HG02943 (cell line): ENCODE measurements at regions not wholly inside any gene's neighbourhood (a gene's known extent, or its start where the extent isn't known, plus 50 kb on each side); places are given as distances from the start of the nearest gene placed in this dataset.
"Not testable (repeated sequence)": the region's sequence is repeated elsewhere in the genome, so short reads cannot be mapped to it uniquely, and the experiment has no call there.

Experiments used
- ATAC-seq: cut with Tn5 transposase; IDR thresholded peaks from one replicate; pipeline ENCODE4 v1.9.1; 2021; ENCODE audit warnings: mild to moderate bottlenecking, low read depth, moderate library complexity; ENCODE audit not compliant: unreplicated experiment

DNA sequence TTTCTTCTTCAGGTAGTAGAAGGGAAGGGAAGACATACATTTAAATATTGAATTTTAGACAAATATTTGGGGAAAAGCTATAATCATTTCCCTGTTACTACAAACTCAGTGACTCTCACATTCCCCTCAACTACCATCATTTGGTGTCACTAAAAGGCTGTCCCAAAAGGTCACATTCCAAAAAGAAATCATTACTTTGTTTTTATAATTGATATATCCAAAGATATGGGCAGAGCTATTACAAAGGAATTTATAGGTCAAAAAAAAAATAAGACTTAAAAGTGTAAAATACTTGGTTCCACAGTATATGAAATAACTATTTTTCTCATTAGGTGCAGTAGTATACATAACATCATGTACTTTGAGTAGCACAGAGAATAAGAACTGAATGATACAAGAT is 751.4 kb downstream of the KCNA4 start:
- no peak for ATAC-seq

DNA sequence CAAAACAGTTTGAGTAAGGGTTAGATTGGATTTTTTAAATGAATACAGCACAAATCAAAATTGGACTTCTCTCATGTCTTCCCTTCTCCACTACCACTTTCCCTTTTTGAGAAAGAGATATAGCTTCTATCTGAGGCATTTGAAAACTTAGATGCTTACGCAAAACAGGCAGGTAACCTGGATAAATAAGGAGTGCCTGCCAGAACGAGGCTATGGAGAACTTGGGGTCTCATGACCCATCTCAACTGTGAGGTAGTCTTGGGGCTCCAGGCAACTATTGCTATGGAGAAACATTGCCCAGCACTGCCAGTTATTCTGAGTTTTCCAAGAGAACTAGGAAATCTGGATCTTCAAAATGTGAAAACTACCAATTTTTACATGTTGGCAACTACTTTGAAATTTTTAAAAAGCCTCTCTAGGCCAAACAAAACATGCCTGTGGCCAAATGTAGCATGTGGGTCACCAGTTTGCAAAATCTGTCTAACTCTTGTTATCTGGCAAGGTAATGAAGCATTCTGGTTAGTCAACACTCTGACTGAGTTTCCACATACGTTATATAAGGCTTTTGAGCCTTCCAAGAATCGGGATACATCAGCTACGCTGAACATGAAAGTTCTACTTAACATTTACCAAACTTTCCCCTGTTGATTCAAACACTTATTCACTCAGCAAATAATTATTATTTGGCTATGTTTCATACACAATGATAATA is 752.7 kb downstream of the KCNA4 start:
- no peak for ATAC-seq

DNA sequence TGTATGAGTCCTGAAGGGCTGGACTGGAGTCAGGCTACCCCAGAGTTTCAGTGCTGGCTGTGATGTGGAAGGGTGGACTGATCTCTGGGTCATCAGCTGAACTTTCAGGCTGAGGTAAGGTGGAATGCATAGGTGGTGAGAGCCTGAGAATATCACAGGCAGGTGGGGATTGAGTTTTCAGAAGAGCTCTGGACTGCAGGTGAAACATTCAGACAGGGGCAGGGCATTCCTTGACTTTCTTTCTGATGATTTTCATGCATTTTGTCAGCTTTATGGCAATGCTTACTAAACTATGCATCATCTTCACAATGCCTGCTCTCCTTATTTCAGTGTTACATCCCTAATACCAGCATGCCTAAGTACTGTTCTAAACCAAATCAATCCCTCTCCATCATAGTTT is 755.0 kb downstream of the KCNA4 start:
- ATAC-seq = no peak

DNA sequence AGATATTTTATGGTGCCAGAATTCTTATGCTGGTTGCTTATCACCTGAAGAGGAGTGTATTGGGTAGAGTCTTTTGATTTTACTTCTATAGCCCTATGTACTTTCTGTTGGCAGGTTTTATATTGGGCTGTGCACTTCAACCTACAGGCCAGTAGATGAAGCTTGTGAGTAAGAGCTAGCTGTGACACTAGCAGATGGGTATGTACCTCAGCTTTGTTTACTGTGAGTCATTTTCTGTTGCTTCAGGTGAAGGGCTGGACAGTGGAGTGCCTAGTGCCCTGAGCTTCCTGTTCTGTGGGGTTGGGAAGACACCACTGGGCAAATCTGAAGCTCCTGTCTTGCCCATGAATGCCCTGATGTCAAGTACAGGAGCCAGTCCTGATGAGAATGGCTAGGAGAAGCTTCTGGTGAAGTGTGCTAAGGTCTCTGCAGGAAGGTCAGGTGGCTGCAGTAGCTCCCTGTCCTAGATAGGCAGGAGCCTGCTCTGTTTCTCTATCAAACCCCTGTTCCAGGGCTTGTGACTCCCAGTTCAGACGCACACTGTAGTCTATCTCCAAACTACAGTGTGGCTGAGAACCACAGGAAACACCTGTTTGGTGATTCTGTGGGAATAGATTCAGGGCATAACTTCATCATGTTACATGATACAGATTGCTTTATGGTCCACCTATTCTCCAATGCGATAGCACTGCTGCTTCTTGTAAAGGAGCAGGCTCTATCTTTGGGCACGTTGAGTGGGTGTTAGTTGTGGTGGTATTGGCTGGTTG is 755.7 kb downstream of the KCNA4 start:
- ATAC-seq = no peak

DNA sequence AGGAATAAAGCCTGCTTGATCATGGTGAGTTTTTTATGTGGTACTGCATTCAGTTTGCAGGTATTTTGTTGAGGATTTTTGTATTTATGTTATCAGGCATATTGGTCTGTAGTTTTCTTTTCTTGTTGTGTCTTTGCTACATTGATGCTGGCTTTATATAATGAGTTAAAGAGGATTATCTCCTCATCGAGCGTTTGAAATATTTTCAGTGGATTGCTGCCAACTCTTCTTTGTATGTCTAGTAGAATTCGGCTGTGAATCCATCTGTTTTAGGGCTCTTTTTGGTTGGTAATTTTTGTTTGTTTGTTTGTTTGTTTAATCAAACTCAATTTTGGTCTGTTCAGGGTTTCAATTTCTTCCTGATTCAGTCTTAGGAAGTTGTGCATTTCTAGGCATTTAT is 758.4 kb downstream of the KCNA4 start:
- ATAC-seq = no peak

DNA sequence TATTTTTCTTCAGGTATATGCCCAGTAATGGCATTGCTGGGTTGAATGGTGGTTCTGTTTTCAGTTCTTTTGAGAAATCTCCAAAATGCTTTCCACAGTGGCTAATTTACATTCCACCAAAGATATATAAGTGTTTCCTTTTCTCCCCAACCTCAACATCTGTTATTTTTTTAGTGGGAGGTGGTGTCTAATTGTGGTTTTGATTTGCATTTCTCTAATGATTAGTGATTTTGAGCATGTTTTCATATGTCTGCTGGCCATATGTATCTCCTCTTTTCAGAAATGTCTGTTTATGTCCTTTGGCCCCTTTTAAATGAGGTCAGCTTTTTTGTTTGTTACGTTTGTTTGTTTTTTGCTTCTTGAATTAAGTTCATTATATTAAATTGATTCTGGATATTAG is 760.2 kb downstream of the KCNA4 start:
- peak; percentile 52 for ATAC-seq

DNA sequence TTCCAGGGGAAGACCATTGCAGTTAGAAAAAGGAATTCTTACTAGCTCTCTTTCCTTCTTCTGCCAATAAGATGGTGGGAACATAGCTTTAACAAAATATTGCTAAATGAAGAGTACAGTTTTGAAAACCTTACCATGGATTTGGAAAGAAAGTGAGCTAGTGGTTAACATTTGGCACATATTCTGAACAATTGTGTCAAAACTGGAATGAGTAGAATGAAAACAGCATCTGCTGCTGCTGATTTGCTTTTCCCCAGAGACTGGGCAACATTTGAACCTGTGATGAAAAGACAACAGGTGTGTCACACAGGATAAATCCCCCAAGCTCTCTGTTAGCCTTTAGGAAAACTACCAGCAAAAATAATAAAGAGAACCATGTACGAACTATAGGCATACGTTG is 761.4 kb downstream of the KCNA4 start:
- ATAC-seq = no peak

DNA sequence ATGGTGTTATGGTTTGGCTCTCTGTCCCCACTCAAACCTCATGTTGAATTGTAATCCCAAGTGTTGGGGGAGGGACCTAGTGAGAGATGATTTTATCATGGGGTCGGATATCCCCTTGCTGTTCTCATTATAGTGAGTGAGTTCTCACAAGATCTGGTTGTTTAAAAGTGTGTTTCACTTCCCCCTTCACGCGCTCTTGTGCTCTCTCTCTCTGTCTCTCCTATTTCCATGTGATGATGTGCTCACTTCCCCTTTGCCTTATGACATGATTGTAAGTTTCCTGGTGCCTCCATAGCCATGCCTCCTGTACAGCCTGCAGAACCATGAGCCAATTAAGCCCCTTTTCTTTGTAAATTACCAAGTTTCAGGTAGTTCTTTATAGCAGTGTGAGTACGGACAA is 765.1 kb downstream of the KCNA4 start:
- ATAC-seq = no peak

DNA sequence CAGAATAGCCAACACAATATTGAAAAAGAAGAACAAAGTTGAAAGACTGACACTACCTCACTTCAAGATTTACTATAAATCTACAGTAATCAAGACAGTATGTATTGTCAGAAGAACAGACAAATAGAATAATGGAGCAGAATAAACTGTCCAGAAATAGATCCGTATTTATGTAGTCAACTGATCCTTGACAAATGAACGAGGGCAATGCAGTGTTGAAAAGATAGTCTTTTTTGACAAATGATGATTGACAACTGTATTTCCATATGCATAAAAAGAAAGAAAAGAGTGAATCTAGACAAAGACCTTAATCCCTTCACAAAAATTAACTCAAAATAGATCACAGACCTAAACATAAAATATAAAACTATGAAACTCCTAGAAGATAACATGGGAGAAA is 767.1 kb downstream of the KCNA4 start:
- ATAC-seq = no peak

DNA sequence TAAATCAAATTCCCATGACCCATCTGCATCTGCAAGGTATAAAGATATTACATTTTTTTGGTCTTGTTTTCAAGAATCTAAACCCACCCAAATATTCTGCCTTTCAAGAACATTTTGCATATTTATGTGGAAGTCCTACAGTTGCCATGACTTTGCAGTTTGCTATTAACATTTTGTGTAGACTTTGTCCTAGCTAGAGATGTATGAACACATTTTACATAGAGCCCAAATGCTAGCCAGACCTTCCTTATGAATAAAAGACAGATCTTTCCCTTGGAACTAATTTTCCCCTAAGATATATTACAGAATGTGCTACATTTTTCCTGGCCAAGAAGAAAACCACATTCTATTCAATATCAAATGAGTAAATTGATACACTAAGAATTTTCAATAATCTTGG is 772.5 kb downstream of the KCNA4 start:
- no peak for ATAC-seq

DNA sequence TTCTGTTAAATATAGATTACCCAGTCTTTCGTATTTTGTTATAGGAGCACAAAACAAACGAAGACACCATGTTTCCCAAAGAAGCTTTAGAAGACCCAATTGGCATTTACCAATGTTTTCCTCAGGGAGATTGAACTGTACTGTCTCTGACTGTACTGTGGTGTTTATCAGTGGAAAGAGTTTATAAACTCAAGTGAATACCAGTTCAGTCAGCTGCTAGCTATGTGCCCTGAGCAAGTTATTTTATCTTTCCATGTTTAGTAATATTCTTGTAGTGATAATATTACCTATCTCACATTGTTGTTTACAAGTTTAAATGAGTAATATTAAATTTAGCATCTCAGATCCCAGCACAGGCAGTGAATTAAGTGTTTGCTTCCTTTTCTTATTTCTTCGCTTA is 773.2 kb downstream of the KCNA4 start:
- ATAC-seq = no peak

DNA sequence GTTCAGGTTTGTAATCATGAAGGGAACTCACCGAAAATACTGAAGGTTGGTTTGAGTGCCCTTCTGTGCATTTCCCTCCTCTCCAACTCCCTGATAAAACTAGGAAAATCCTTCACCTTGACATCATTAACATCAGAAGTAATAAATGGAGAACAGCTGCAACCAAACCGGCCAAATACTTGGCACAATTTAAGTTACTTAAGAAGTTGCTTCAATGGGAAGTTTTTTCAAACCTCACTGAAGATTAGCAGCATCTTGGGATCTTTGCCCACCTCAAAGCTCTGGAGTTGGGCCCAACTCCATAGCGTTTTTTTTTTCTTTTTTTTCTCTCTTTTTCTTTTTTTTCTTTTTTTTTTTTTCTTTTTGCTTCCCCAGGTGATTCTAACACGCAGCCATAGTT is 784.8 kb downstream of the KCNA4 start:
- no peak for ATAC-seq

DNA sequence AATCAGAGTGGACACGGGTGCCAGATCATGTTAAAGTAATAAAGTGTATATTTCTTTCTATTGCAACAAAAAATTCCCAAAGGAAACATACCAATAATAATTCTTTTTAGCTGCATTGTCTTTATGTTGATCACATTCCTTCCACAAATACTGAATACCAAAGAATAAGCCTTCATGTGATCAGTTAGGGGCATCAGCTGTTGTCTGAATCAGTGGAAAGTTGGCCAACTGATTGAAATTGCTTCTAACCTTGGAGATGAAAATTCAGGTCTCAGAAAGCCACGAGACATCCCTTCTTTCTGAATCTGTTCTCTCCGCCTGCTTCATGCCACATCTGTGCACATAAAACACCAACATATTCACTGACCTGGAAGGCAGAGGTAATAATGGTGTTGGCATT is 785.2 kb downstream of the KCNA4 start:
- no peak for ATAC-seq

DNA sequence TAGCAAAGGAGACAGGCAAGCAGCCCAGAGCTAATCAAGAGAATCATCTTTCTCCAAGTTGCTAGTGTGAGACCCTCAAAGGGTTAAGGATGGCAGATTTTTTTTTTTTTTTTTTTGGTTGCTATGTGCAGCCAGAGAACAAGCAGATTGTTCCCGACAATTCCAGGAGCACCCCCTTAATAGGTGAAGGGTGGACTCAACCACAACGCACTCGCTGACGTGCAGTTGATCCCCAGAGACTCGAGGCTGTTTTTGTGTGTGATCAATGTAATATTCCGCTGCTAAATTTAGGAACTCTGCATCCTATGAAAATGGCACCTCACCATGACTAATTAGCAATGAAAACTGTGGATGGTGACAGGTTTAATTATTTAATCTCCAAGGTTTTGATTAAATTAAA is 789.0 kb downstream of the KCNA4 start:
- ATAC-seq = no peak

DNA sequence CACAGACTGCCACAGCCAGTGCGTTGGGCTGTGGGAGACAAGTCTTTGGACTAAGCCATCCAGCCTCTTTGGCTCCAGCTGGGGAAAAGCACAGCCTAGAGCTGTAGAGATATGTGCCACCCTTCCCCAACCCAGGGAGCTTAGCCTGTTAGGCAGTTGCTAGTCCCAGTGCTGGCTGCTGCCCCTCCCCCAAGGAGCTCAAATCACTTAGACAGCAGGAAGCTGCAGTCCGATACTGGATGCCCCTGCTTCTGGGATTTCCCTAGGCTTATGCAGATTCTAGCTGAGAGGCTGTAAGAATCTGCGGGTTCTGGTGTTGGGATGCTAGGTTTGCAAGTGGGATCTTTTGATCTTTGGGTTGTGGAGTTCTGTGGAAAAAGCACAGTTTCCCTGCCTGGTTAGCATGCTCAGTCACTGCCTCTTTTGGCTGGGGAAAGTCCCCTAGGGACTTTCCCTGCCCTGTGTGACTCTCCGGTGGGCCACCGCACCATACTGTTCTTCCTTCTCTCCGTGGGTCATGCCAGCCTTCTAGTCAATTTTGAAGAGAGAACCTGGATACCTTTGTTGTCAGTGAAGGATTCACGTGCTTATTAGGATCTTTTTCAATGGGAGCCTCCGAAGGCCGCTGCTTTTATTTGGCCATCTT is 792.0 kb downstream of the KCNA4 start:
- no peak for ATAC-seq

DNA sequence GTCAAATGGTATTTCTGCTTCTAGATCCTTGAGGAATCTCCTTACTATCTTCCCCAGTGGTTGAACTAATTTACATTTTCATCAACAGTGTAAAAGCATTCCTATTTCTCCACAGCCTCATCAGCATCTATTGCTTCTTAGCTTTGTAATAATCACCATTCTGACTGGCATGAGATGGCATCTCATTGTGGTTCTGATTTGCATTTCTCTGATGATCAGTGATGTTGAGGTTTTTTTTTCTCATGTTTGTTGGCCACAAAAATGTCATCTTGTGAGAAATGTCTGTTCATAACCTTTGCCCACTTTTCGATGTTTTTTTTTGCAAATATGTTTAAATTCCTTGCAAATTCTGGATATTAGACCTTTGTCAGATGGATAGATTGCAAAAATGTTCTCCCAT is 797.3 kb downstream of the KCNA4 start:
- ATAC-seq = not testable (repeated sequence)

DNA sequence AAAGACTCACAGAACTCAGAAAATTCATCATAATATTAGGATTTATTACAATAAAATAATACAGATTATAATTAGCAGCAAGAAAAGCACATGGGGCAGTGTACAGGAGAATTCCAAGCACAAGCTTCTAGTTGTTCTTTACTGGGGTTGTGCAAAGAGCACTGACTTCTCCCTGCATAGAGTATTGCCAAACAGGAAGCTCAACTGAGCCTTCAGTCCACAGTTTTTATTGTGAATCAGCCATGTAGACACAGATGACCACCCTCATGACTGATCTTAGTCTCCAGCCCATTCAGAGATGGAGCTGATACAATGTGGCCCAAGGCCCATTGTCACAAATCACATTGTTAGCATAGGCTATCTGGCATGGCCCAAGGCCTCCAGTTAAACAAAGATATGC is 798.9 kb downstream of the KCNA4 start:
- ATAC-seq = no peak

DNA sequence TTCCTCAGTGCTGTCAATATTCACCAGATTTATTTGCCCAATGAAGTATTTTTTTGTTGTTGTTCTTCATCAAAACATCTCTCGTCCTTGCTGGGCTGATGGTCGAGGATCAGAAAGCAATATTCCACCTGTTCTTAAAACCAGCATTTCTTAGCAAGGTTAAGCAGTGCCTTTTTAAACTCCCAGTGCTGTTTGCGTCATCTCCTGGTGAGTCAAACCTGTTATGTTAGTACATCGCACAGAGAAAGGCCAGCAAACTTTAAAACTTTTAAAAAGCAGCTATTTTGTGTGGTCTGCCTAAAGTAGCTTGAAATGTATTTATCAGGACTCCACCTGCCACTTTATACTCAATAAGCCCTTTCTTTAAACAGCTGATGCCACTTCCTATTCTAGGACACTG is 802.0 kb downstream of the KCNA4 start:
- no peak for ATAC-seq

DNA sequence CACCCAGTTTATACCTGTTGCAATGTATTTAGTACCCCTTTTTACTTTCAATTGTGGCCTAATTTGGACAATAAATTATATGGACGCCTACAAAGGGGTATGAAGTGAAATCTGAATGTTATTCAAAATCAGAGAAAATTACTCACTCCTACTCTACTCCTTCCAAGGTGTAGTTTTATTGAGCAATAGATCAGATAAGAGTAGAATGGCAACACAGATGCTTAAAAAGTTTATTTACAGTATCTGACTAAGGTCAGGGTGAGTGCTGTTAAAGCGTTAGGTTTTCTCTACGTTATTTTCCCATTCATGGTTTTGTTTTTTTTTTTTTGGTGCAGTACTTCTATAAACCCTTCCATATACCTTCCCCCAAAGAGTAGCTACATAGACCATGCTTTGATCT is 805.6 kb downstream of the KCNA4 start:
- no peak for ATAC-seq

DNA sequence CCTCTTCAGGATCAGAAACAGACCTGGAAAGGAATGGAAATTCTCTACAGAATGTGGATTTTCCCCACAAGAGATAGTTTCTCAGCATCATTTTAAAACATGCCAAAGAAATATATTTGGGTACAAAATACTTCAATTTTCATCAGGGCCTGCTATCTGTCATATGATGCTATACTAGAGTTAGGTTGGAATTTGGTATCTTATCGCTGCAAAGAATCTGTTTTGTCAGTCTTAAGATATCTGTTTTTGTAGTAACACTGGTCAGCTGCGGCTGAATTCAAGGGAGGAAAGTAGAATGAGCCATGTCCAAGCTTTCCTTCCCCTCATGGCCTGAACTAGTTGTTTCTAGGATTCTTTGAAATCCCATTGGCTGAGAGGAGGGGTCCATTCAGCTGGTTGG is 806.4 kb downstream of the KCNA4 start:
- no peak for ATAC-seq

DNA sequence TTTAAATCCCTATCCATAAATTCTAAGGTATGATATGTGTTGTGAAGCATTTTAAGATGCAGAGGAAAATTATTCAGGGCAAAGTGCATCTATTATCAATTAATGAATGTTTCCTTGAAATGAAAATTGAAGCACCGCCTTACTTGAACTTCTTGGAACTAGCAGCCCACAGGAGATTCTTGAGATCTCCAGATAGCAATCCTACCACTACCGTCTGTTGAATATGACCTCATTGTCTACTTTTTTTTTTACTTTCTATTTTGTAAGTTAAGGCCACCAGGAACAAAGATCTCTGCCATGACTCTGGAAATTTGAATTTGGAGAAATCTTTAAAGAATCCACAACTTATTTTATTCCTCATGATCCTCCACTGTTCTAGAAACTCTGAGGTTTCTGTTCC is 808.7 kb downstream of the KCNA4 start:
- no peak for ATAC-seq
